Neural crest cell (in vitro differentiated cells): ENCODE measurements at regions not wholly inside any gene's neighbourhood (a gene's known extent, or its start where the extent isn't known, plus 50 kb on each side); places are given as distances from the start of the nearest gene placed in this dataset.
"Not testable (repeated sequence)": the region's sequence is repeated elsewhere in the genome, so short reads cannot be mapped to it uniquely, and the experiment has no call there.

Experiments
- DNase-seq: peaks from one replicate; pipeline ENCODE4 v3.0.0; 2021; ENCODE audit warnings: low read depth, mixed read lengths, low spot score
- H3K27ac Mint-ChIP-seq: one replicate; pipeline ENCODE4 v1.8.0; 2021; ENCODE audit warnings: mild to moderate bottlenecking, mixed read lengths; ENCODE audit not compliant: unreplicated experiment
- H3K27me3 Mint-ChIP-seq: 2 replicates; pipeline ENCODE4 v1.8.0; 2021; ENCODE audit warnings: low read depth, mild to moderate bottlenecking, mixed read lengths
- H3K36me3 Mint-ChIP-seq: 2 replicates; pipeline ENCODE4 v1.8.0; 2021; ENCODE audit warnings: low read depth, mild to moderate bottlenecking, mixed read lengths
- H3K4me1 Mint-ChIP-seq: 2 replicates; pipeline ENCODE4 v1.8.0; 2021; ENCODE audit warnings: mixed read lengths
- H3K4me3 Mint-ChIP-seq: one replicate; pipeline ENCODE4 v1.8.0; 2021; ENCODE audit warnings: mild to moderate bottlenecking, mixed read lengths
- H3K9me3 Mint-ChIP-seq: 2 replicates; pipeline ENCODE4 v1.8.0; 2021; ENCODE audit warnings: mixed read lengths
- CTCF ChIP-seq: fragments of 200-600 bp; sonication (generic); conservative IDR thresholded peaks from 2 replicates; pipeline ENCODE4 v1.5.0; 2021; ENCODE audit warnings: antibody characterized with exemption, mild to moderate bottlenecking

DNA sequence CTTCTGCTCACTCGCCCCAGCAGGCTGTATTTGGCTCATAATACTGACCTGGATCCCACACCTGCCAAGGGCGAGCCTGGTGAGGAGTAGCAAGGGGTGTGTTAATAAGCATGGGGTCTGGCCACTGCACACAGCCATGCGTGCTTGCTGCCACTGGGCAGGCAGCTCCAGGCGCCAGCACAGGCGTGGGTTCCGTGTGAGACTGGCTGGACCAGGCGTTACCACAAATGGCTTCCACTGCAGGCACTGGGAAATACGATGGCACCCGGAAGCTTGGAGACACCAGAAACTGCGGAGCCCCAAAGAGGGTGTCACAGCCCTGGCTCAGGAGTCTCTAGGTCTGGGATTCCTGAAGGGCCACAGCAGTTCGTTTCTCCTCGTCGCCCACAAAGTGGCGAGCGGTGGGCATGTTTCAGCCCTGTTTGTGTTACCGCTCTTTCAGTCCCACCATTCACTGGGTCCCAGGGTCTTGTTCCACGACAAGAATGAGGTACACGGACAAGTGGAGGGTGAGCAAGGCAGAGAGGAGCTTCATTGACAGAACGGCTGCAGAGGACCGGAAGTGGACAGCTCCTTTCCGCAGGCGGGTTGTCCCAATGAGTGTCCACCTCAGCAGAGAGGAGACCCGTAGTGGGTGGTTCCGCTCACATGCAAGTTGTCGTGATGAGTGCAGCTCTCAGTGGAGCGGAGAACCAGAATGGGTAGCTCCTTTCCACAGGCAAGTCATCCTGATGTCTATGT is 428.9 kb downstream of the EPHA5 start:
- Mint-ChIP-seq H3K27me3 (no peaks in the 10 kb centered on the region), H3K36me3 (no peaks in the 10 kb centered on the region), H3K4me3 (no peak overlapping the region), H3K4me1 (no peaks in the 10 kb centered on the region), H3K27ac (no peak overlapping the region), H3K9me3 (no peaks in the 10 kb centered on the region)
- no peak for TF ChIP-seq CTCF
- DNase-seq, result no peak

GRCh38 chr4:65234061-65234460 is 436.2 kb downstream of the EPHA5 start:
- H3K9me3 Mint-ChIP-seq, result no peaks in the 10 kb centered on the region
- H3K27ac Mint-ChIP-seq, result no peak overlapping the region
- no peak for DNase-seq
- no peak overlapping the region for H3K4me3 Mint-ChIP-seq
- no peaks in the 10 kb centered on the region for H3K27me3 Mint-ChIP-seq
- H3K36me3 Mint-ChIP-seq, result no peaks in the 10 kb centered on the region
- TF ChIP-seq CTCF, result no peak
- no peaks in the 10 kb centered on the region for H3K4me1 Mint-ChIP-seq

DNA sequence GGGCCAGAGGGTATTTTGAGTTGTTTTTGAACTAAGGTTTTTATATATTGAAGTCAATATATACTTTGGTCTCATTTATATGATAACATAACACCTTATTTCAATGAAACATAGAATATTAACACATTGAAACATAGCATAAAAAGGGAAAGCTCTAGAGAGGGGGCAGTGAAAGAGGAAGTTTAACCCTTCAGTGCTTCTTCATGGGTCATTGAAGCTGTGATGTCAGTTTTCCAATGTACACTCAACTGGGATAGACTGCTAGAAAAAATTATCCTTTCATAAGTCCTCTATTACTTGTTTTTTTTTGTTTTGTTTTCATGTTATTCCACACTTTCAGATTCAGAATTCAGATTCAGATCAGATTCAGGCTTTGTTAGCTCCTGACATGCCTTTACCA is 442.7 kb downstream of the EPHA5 start:
- H3K27ac Mint-ChIP-seq, result no peak overlapping the region
- no peak for TF ChIP-seq CTCF
- no peaks in the 10 kb centered on the region for H3K4me1 Mint-ChIP-seq
- H3K9me3 Mint-ChIP-seq, result no peaks in the 10 kb centered on the region
- H3K4me3 Mint-ChIP-seq, result no peak overlapping the region
- no peaks in the 10 kb centered on the region for H3K27me3 Mint-ChIP-seq
- DNase-seq, result no peak
- no peaks in the 10 kb centered on the region for H3K36me3 Mint-ChIP-seq

DNA sequence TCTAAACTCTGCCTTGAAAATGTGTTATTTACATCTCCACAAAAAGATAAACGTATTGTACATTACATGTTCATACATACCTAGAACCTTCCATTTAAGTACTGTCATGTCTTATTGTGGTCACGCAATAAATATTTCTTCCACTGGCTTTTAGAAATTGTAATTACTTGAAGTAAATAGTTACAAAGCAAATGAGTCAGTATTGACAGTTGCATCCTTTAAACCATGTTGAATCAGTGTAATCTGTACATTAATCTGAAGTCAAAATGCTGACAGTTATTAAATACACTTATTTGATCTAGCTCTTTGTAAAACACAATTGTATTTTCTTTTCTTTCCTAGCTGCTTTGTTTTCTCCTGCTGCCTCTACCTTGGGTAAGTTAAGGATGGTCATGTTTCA is 446.7 kb downstream of the EPHA5 start:
- no peak for TF ChIP-seq CTCF
- H3K9me3 Mint-ChIP-seq, result no peaks in the 10 kb centered on the region
- DNase-seq, result no peak
- H3K27me3 Mint-ChIP-seq, result no peaks in the 10 kb centered on the region
- no peaks in the 10 kb centered on the region for H3K36me3 Mint-ChIP-seq
- no peak overlapping the region for H3K27ac Mint-ChIP-seq
- H3K4me3 Mint-ChIP-seq, result no peak overlapping the region
- no peaks in the 10 kb centered on the region for H3K4me1 Mint-ChIP-seq

- not testable (repeated sequence) for H3K4me3 Mint-ChIP-seq, H3K27ac Mint-ChIP-seq
These were observed 447.2 kb downstream of the EPHA5 start for GRCh38 chr4:65223074-65223473.

GRCh38 chr4:65217179-65217578 is 453.1 kb downstream of the EPHA5 start:
- Mint-ChIP-seq H3K4me1 (peaks cover 6% of the 10 kb centered on the region), H3K9me3 (peaks cover 2% of the 10 kb centered on the region), H3K27me3 (no peaks in the 10 kb centered on the region), H3K36me3 (no peaks in the 10 kb centered on the region), H3K4me3 (no peak overlapping the region), H3K27ac (no peak overlapping the region)
- no peak for DNase-seq
- no peak for TF ChIP-seq CTCF

More at GRCh38 chr4:65223074-65223473, 447.2 kb downstream of the EPHA5 start:
- DNase-seq, H3K4me1 Mint-ChIP-seq, H3K36me3 Mint-ChIP-seq, H3K27me3 Mint-ChIP-seq, H3K9me3 Mint-ChIP-seq: not testable (repeated sequence)
